Dendritic cell treated with granulocyte-macrophage colony-stimulating factor and Interleukin-4, amounts not matched to agents 40 ng/mL and 50 ng/mL, for 4 days (primary cell): ENCODE measurements at regions not wholly inside any gene's neighbourhood (a gene's known extent, or its start where the extent isn't known, plus 50 kb on each side); places are given as distances from the start of the nearest gene placed in this dataset.

Source experiments
- H3K27ac Mint-ChIP-seq: one replicate; pipeline ENCODE4 v1.8.0; 2022; ENCODE audit warnings: mild to moderate bottlenecking, mixed read lengths
- H3K27me3 Mint-ChIP-seq: one replicate; pipeline ENCODE4 v1.8.0; 2022; ENCODE audit warnings: mild to moderate bottlenecking, mixed read lengths
- H3K36me3 Mint-ChIP-seq: one replicate; pipeline ENCODE4 v1.8.0; 2022; ENCODE audit warnings: low read depth, mixed read lengths
- H3K4me1 Mint-ChIP-seq: one replicate; pipeline ENCODE4 v1.8.0; 2022; ENCODE audit warnings: low read depth, mixed read lengths
- H3K4me3 Mint-ChIP-seq: one replicate; pipeline ENCODE4 v1.8.0; 2022; ENCODE audit warnings: mild to moderate bottlenecking, moderate library complexity, mixed read lengths
- H3K9me3 Mint-ChIP-seq: one replicate; pipeline ENCODE4 v1.8.0; 2022; ENCODE audit warnings: mixed read lengths
- intact Hi-C: fragments of 100-400 bp; cut with micrococcal nuclease; formaldehyde crosslinking; loops from one replicate; pipeline ENCODE4 v1.15.0; 2022

- intact Hi-C loops: no loop called here
- Mint-ChIP-seq H3K4me3 (no peak overlapping the region), H3K4me1 (no peaks in the 10 kb centered on the region), H3K9me3 (no peaks in the 10 kb centered on the region), H3K27me3 (no peaks in the 10 kb centered on the region), H3K27ac (no peak overlapping the region), H3K36me3 (no peaks in the 10 kb centered on the region)
These were observed 160.0 kb downstream of the TANC2 start for GRCh38 chr17:63125987-63126386.

- Mint-ChIP-seq H3K27ac (no peak overlapping the region), H3K27me3 (no peaks in the 10 kb centered on the region), H3K4me1 (no peaks in the 10 kb centered on the region), H3K9me3 (no peaks in the 10 kb centered on the region), H3K4me3 (no peak overlapping the region), H3K36me3 (no peaks in the 10 kb centered on the region)
- intact Hi-C loops: no loop called here
These were observed 160.6 kb downstream of the TANC2 start for GRCh38 chr17:63126607-63127006.

GRCh38 chr17:63132459-63132911 lies 166.4 kb downstream of the TANC2 start:
- no peaks in the 10 kb centered on the region for H3K4me1 Mint-ChIP-seq
- H3K27me3 Mint-ChIP-seq: no peaks in the 10 kb centered on the region
- H3K4me3 Mint-ChIP-seq: no peak overlapping the region
- H3K27ac Mint-ChIP-seq: no peak overlapping the region
- no peaks in the 10 kb centered on the region for H3K9me3 Mint-ChIP-seq
- intact Hi-C loops: no loop called here
- H3K36me3 Mint-ChIP-seq: no peaks in the 10 kb centered on the region

DNA sequence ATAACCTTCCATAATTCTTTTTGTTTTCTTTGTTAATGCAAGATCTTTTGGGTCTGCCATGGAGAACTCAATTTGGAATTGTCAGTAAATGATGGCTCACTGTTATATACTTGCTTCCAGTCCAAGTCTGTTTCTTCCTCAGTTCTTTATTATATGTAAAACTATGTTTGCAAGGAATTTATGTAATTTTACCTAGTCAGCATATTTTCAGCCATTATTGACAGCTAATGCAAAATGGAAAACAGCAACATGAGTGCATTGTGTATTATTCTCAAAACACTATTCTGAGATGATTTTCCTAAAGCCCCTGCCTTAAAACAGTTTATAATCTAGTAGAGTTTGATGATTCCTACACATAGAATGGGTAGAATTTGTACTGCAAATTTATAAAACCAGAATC lies 167.5 kb downstream of the TANC2 start:
- peaks cover 3% of the 10 kb centered on the region for H3K4me1 Mint-ChIP-seq
- H3K27ac Mint-ChIP-seq: no peak overlapping the region
- no peaks in the 10 kb centered on the region for H3K27me3 Mint-ChIP-seq
- intact Hi-C loops: no loop called here
- no peaks in the 10 kb centered on the region for H3K36me3 Mint-ChIP-seq
- H3K9me3 Mint-ChIP-seq: no peaks in the 10 kb centered on the region
- no peak overlapping the region for H3K4me3 Mint-ChIP-seq

DNA sequence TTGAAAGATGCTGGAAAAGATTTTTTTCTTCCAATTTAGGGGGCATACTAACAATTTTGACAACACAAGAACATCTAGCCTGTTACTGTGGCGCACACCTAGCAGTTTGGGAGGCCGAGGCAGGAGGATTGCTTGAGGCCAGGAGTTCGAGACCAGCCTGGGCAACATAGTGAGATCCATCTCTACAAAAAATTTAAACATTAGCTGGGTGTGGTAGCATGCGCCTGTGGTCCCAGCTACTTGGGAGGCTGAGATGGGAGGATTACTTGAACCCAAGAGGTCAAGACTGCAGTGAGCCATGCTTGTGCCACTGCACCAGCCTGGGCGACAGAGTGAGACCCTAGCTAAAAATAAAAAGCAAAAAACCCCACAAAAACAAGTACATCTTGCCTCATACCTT lies 168.8 kb downstream of the TANC2 start:
- H3K27me3 Mint-ChIP-seq: no peaks in the 10 kb centered on the region
- intact Hi-C loops: no loop called here
- H3K4me3 Mint-ChIP-seq: no peak overlapping the region
- no peak overlapping the region for H3K27ac Mint-ChIP-seq
- H3K4me1 Mint-ChIP-seq: peaks cover 5% of the 10 kb centered on the region
- H3K9me3 Mint-ChIP-seq: no peaks in the 10 kb centered on the region
- H3K36me3 Mint-ChIP-seq: no peaks in the 10 kb centered on the region

- H3K9me3 Mint-ChIP-seq: no peaks in the 10 kb centered on the region
- H3K4me3 Mint-ChIP-seq: no peak overlapping the region
- intact Hi-C loops: no loop called here
- H3K36me3 Mint-ChIP-seq: no peaks in the 10 kb centered on the region
- no peaks in the 10 kb centered on the region for H3K27me3 Mint-ChIP-seq
- H3K27ac Mint-ChIP-seq: no peak overlapping the region
- peaks cover 5% of the 10 kb centered on the region for H3K4me1 Mint-ChIP-seq
These were observed 170.5 kb downstream of the TANC2 start for GRCh38 chr17:63136369-63137012.

DNA sequence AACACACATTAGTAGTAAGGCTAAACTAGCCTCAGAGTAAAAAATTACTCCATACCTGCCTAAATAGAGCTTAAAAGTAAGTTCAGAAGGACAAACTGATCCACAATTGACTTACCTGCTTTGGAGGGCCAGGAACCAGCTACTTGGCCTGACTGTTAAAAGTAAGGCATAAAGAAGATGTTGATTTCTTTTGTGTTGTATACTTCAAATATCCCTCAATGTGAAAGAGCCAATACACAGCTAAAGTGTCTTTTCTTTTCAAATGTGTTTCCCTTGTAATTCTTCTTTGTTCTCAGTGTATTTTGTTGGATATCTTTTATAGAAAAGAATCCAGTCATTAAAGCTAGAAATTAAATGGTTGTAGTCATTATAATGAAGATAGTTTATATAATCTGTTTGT lies 171.1 kb downstream of the TANC2 start:
- intact Hi-C loops: no loop called here
- no peaks in the 10 kb centered on the region for H3K27me3 Mint-ChIP-seq
- no peak overlapping the region for H3K27ac Mint-ChIP-seq
- no peaks in the 10 kb centered on the region for H3K9me3 Mint-ChIP-seq
- no peaks in the 10 kb centered on the region for H3K36me3 Mint-ChIP-seq
- peaks cover 5% of the 10 kb centered on the region for H3K4me1 Mint-ChIP-seq
- no peak overlapping the region for H3K4me3 Mint-ChIP-seq

- Mint-ChIP-seq H3K4me1 (peaks cover 5% of the 10 kb centered on the region), H3K36me3 (no peaks in the 10 kb centered on the region), H3K4me3 (no peak overlapping the region), H3K9me3 (no peaks in the 10 kb centered on the region), H3K27me3 (no peaks in the 10 kb centered on the region), H3K27ac (no peak overlapping the region)
- intact Hi-C loops: no loop called here
These were observed 172.7 kb downstream of the TANC2 start for GRCh38 chr17:63138713-63139112.

GRCh38 chr17:63139356-63139755 lies 173.3 kb downstream of the TANC2 start:
- Mint-ChIP-seq H3K9me3 (no peaks in the 10 kb centered on the region), H3K27me3 (no peaks in the 10 kb centered on the region), H3K27ac (no peak overlapping the region)

DNA sequence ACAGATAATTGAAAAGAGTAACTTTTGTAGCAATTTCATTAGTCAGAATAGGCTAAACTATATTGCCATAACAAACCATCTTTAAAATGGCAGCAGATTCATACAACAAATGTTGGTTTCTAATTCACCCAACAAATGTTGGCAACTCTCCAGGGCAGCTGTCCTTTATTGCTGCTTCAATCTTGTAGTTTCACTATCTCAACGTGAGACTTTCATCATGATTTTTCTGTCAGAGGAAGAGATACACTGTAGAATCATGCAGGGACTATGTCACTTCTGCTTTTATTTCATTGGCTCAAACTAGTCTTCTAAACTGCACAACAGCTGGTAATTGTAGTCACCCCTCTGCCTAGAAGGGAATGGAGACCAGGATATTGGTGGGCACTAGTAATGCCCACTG lies 174.2 kb downstream of the TANC2 start:
- H3K4me3 Mint-ChIP-seq: no peak overlapping the region
- no peaks in the 10 kb centered on the region for H3K27me3 Mint-ChIP-seq
- peaks cover 5% of the 10 kb centered on the region for H3K4me1 Mint-ChIP-seq
- intact Hi-C loops: no loop called here
- no peaks in the 10 kb centered on the region for H3K9me3 Mint-ChIP-seq
- H3K27ac Mint-ChIP-seq: no peak overlapping the region
- no peaks in the 10 kb centered on the region for H3K36me3 Mint-ChIP-seq

More at GRCh38 chr17:63139356-63139755, 173.3 kb downstream of the TANC2 start:
- Mint-ChIP-seq H3K4me3 (no peak overlapping the region), H3K4me1 (peaks cover 5% of the 10 kb centered on the region), H3K36me3 (no peaks in the 10 kb centered on the region)
- intact Hi-C loops: no loop called here

DNA sequence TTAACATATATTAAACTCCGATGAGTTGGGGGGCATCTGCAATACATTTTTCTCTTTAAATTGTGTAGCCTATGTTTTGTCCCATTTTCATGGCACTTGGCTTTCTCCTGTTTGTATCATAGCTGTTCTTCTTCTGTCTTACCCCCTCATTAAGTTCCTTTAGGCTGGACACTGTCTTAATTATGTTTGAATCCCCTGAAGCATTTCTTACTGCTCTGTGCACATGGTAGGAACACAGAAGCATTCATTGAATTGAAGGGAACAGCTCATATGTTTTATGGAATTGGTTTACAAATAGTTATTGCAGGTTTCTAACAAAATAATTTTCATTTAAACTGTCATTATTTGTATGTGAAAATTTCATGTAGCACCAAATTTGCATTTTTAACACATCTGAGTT lies 176.8 kb downstream of the TANC2 start:
- intact Hi-C loops: no loop called here
- Mint-ChIP-seq H3K4me1 (peaks cover 5% of the 10 kb centered on the region), H3K36me3 (no peaks in the 10 kb centered on the region), H3K9me3 (no peaks in the 10 kb centered on the region), H3K4me3 (no peak overlapping the region), H3K27me3 (no peaks in the 10 kb centered on the region), H3K27ac (no peak overlapping the region)

GRCh38 chr17:63150490-63150889 lies 184.5 kb downstream of the TANC2 start:
- no peaks in the 10 kb centered on the region for H3K9me3 Mint-ChIP-seq

DNA sequence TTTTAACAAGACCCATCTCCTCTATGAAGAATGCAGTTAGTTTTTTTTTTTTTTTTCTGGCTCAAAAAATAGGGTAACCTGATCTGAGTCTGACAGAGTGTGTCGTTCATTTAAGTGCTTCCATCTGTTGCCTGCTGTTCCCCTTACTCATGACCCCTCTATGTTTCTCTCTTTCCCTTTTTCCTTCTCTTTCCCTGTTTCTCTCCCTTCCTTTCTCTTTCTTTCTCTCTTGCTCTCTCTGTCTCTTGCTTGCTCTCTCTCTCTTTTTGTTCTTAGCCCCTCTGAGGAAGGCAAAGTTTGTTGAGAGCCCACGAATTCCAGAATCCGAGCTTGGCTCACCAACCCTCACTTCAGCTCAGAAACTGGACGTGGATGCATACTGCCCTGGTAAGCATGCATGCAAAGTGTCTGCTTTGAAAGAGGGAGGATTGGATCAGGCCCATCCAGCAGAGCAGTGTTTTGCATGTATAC lies 185.0 kb downstream of the TANC2 start:
- Mint-ChIP-seq H3K27ac (no peak overlapping the region), H3K9me3 (no peaks in the 10 kb centered on the region), H3K4me3 (no peak overlapping the region), H3K36me3 (no peaks in the 10 kb centered on the region), H3K4me1 (no peaks in the 10 kb centered on the region), H3K27me3 (no peaks in the 10 kb centered on the region)
- intact Hi-C loops: no loop called here

More at GRCh38 chr17:63150490-63150889, 184.5 kb downstream of the TANC2 start:
- no peaks in the 10 kb centered on the region for H3K36me3 Mint-ChIP-seq
- no peaks in the 10 kb centered on the region for H3K4me1 Mint-ChIP-seq
- H3K27me3 Mint-ChIP-seq: no peaks in the 10 kb centered on the region
- H3K27ac Mint-ChIP-seq: no peak overlapping the region
- no peak overlapping the region for H3K4me3 Mint-ChIP-seq
- intact Hi-C loops: no loop called here

GRCh38 chr17:63151941-63152523 lies 186.0 kb downstream of the TANC2 start:
- intact Hi-C loops: no loop called here
- H3K36me3 Mint-ChIP-seq: no peaks in the 10 kb centered on the region
- peaks cover 10% of the 10 kb centered on the region for H3K4me1 Mint-ChIP-seq
- H3K4me3 Mint-ChIP-seq: no peak overlapping the region
- no peaks in the 10 kb centered on the region for H3K9me3 Mint-ChIP-seq
- no peak overlapping the region for H3K27ac Mint-ChIP-seq
- no peaks in the 10 kb centered on the region for H3K27me3 Mint-ChIP-seq

- Mint-ChIP-seq H3K9me3 (no peaks in the 10 kb centered on the region), H3K4me1 (peaks cover 12% of the 10 kb centered on the region), H3K36me3 (no peaks in the 10 kb centered on the region), H3K27me3 (no peaks in the 10 kb centered on the region), H3K27ac (no peak overlapping the region), H3K4me3 (no peak overlapping the region)
- intact Hi-C loops: no loop called here
These were observed 187.5 kb downstream of the TANC2 start for GRCh38 chr17:63153488-63153887.
